Brain microvascular endothelial cell (primary cell): ENCODE measurements at regions not wholly inside any gene's neighbourhood (a gene's known extent, or its start where the extent isn't known, plus 50 kb on each side); places are given as distances from the start of the nearest gene placed in this dataset.

Source experiments
- DNase-seq: peaks from one replicate; pipeline ENCODE4 v3.0.0-alpha.2; 2020
- H3K27ac ChIP-seq: fragments of 250-450 bp; sonication (Bioruptor Pico); 2 replicates; pipeline ENCODE4 v1.5.1; 2020; ENCODE audit warnings: mild to moderate bottlenecking, moderate library complexity
- H3K27me3 ChIP-seq: fragments of 250-450 bp; sonication (Bioruptor Pico); replicated peaks from 2 replicates; pipeline ENCODE4 v1.5.1; 2020; ENCODE audit warnings: mild to moderate bottlenecking
- H3K36me3 ChIP-seq: fragments of 250-450 bp; sonication (Bioruptor Pico); replicated peaks from 2 replicates; pipeline ENCODE4 v1.5.1; 2020; ENCODE audit warnings: mild to moderate bottlenecking
- H3K4me3 ChIP-seq: 2 replicates; pipeline ENCODE4 v1.5.1; 2011; ENCODE audit warnings: low read depth, mild to moderate bottlenecking, control low read depth, low read length, moderate library complexity
- in situ Hi-C: cut with HindIII; loops from 2 replicates; pipeline ENCODE4 v1.10.0; 2017; ENCODE audit warnings: low sequenced_read_pairs, low pct_ligation_motif_present
- TF ChIP-seq, protein P1 (sequence below): IDR thresholded peaks from 2 replicates; pipeline ENCODE4 v1.5.1; 2011; ENCODE audit warnings: low read depth, mild to moderate bottlenecking, moderate library complexity, low read length, control low read depth, inconsistent platforms; ENCODE audit errors: missing control alignments

DNA sequence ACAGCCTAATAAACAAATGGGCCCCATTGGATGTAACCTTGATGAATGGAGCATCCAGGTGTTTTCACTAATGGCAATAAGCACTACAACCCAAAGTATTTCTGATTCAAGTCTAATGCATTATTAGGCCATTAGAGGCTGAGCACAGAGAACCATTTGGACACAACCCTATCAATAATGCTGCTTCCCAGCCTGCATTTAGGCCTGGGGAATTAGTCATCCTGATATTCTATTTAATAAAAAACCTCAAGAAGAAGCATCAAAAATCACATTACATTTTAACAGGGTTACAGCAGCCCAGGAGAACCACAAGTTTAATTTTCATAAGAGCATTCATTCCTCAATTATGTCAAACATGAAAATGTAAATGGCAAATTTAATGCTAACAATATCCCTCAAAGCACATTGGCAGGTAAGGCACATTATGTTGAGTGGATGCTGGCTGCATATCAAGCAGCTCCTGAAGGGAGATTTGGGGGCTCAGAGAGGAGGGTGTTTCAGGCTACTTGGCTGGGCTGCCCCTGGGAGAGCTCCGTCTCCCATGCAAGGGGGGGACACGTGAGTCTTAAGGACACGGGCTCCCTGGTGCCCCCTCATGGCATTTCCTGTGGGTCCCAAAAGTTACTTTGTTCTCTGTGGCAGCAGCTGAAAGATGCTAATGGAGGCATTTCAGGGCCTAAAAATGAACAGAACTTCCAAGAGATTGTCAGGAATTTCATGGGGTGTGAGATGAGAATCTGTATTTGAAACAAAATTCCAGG is 143.4 kb downstream of the HERPUD2 start:
- no peaks in the 10 kb centered on the region for H3K36me3 ChIP-seq
- in situ Hi-C loops, result no loop called here
- DNase-seq, result no peak
- TF ChIP-seq, protein P1, sequence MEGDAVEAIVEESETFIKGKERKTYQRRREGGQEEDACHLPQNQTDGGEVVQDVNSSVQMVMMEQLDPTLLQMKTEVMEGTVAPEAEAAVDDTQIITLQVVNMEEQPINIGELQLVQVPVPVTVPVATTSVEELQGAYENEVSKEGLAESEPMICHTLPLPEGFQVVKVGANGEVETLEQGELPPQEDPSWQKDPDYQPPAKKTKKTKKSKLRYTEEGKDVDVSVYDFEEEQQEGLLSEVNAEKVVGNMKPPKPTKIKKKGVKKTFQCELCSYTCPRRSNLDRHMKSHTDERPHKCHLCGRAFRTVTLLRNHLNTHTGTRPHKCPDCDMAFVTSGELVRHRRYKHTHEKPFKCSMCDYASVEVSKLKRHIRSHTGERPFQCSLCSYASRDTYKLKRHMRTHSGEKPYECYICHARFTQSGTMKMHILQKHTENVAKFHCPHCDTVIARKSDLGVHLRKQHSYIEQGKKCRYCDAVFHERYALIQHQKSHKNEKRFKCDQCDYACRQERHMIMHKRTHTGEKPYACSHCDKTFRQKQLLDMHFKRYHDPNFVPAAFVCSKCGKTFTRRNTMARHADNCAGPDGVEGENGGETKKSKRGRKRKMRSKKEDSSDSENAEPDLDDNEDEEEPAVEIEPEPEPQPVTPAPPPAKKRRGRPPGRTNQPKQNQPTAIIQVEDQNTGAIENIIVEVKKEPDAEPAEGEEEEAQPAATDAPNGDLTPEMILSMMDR, result peak; percentile 14
- H3K27me3 ChIP-seq, result no peaks in the 10 kb centered on the region
- H3K4me3 ChIP-seq, result no peak overlapping the region
- no peak overlapping the region for H3K27ac ChIP-seq

DNA sequence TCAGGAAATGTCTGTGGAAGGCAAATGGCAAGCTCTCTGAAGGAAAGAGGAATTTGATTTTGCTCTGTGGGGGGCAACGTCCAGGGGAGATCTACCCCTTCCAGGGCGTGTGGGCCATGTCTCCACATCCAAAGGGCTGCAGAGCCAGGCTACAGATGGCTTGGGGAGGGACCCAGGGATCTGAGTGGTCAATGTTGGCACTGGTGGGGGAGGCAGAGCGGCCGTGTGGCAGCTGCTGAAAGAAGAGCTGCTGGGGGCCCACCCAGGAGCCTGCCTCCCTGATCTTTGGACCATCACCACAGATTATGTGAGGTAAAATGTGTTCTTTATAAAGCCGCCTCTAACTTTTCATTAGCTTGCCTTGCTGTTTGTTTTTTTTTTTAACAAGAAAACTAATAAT is 144.1 kb downstream of the HERPUD2 start:
- DNase-seq, result no peak
- H3K4me3 ChIP-seq, result no peak overlapping the region
- H3K27ac ChIP-seq, result no peak overlapping the region
- H3K27me3 ChIP-seq, result no peaks in the 10 kb centered on the region
- TF ChIP-seq, protein P1, result no peak
- H3K36me3 ChIP-seq, result no peaks in the 10 kb centered on the region
- in situ Hi-C loops, result no loop called here

DNA sequence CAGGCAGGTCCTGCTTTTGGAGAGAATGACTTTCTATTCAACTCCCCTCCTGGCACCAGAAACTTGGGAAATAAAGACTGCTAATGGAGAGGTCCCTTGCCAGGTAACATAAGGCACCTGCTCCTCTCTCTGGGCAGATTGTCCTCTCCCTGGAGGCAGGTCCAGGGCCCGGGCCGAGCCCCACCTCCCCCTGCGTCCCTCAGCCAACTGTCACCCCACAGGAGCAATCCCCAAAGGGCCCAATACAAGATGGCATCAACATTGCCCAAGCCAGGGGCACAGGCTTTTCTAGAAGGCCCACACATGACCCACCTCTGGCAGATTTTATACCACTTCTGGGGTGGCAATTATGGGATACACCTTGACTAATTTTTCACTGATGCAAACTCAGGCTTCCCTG is 145.2 kb downstream of the HERPUD2 start:
- H3K27ac ChIP-seq, result no peak overlapping the region
- H3K36me3 ChIP-seq, result no peaks in the 10 kb centered on the region
- DNase-seq, result no peak
- H3K27me3 ChIP-seq, result no peaks in the 10 kb centered on the region
- TF ChIP-seq, protein P1, result no peak
- H3K4me3 ChIP-seq, result no peak overlapping the region
- in situ Hi-C loops, result no loop called here

DNA sequence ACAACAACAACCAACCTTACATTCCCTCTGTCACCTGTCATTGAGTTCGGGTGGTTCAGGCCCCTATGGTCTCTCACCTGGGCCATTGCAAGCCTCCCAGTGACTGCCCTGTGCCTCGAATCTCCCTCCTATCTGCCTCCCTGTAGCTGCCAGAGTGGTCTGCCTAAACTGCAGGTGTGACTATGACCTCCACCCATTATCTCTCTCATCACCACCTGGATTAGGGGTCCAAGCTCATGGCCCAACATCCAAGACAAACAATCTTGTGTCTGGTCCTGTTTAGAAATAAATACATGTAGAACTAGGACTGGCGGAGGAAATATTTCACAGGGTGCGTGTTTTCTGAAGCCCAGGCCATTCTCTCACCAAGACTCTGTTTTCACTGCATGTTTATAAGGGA is 146.6 kb downstream of the HERPUD2 start:
- H3K4me3 ChIP-seq, result no peak overlapping the region
- DNase-seq, result no peak
- H3K27me3 ChIP-seq, result no peaks in the 10 kb centered on the region
- in situ Hi-C loops, result no loop called here
- H3K36me3 ChIP-seq, result no peaks in the 10 kb centered on the region
- no peak overlapping the region for H3K27ac ChIP-seq
- TF ChIP-seq, protein P1, result no peak

DNA sequence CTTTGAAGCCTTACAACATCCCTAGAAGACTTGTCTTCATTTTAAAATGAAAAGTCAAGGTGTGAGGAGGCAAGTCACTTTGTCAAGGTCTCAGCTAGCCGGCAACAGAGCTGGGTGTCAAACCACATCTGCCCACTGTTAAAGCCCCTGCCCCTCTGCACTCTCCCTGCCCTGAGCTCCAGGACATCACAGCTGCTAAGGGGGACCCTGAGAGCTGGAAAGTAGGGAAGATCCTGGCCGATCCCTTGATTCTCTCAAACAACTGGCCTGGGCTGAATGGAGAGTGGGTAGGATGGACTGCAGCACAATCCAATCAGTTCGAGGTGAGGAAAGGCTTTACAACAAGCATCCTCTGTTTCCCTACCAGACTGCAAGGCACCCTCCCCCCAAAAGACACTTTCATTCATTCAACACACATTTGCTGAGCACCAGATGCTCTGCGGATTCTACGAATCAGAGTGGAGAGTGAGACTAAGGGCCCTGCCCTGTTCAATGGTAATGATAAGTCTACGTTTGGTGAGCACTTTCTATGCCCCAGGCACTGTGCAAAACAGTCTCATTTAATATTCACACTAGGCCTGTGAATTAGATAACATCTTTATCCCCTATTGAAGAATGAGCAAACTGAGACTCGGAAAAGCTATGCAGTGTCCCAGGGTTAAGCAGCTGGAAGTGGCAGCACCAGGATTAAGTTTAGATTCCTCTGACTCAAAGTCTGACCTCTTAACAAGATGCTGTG is 148.1 kb downstream of the HERPUD2 start:
- Histone ChIP-seq H3K36me3 (no peaks in the 10 kb centered on the region), H3K27ac (no peak overlapping the region), H3K27me3 (no peaks in the 10 kb centered on the region), H3K4me3 (no peak overlapping the region)
- in situ Hi-C loops, result no loop called here
- TF ChIP-seq, protein P1, result no peak
- no peak for DNase-seq
